Suppressor macrophage treated with lipopolysaccharide for 4 hours (primary cell): ENCODE measurements at regions not wholly inside any gene's neighbourhood (a gene's known extent, or its start where the extent isn't known, plus 50 kb on each side); places are given as distances from the start of the nearest gene placed in this dataset.

Experiments used
- DNase-seq: peaks from one replicate; pipeline ENCODE4 v3.0.0-alpha.2; 2020

DNA sequence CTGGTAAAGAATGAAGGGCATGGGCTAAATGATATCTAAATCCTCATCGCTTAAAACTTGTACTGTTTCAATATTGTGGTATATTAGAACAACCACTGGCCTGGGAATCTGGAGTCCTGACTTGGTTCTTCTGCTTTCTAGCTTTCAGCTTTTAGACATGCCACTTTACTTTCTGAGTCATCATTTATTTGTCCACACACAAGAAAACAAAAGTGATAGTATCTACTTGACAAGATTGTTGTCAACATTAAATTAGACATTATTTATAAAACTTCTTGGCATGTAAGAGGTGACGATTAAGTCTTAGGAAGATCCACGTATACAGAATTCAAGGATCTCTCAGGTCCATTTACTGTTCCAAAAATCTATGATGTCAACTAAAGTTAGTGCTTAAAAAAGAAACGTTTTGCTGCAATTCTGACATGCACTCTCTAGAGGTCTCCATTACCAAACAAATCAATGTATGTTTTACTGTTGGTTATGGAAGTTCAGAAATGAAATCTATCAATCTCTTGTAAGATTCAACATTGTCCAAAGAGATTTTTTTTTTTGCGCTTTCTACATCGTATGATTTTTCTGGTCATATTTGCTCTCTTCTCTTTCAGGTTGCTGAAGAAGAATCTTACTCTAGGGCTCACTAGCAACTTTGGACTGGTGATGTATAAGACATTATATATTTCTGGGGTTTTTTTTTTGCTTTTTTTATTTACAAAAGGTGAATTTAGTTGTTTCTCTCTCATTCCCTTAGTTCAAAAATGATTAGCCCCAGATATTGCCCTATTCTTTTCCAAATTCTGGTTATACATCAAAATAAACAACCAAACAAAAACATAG, 53.6 kb upstream of the DYNC1I1 start:
- DNase-seq = peak; percentile 46

DNA sequence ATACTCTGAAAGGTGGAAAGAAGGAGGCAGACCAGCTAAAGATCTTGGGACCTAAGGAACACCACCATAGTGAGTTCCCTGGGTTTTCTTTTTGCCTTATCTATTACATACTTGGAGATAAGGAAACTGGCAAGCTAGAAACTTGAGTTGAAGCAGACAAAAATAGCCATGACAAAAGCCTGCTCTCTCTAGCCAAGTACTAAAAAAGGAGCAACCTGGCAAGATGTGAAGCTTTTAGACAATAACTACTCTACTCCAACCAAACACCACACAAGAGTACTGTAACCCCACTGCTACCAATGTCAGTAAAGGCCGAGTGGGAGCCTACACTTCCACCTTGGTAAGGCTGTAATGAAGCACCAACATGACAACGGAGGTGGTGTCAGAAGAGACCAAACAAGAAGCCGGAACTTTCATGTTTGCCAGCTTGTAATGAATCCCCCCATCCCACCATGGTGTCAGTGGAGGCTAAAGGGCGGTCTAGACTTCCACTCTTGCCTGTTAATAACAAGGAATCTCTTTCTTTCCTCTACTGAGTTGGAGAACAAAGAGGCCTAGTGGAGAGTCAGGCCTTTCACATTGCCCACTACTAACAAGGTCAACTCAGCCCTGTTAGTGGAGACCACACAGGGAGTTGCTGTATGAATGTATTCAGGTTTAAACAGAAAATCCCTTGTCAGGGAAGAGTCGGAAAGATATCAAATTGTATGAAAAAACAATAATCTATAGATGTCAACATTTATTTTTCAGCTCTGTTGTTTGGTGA, 55.8 kb upstream of the DYNC1I1 start:
- no peak for DNase-seq

DNA sequence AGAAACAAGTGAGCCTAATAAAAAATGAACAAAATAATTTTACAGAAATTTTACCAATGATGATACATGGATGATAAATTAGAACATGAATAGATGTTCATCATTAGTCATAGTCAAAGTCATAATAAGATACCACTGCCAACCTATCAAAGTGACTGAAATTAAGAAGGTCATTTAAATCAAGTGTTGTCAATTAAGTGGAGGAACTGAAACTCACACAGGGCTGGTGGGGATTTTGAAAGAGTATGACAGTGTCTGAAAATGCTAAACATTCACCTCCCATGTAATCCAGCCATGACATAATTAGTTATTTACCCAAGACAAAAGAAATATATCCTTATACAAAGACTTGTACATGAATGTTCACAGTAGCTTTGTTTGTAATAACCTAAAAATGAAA, 57.1 kb upstream of the DYNC1I1 start:
- DNase-seq = peak; percentile 49

DNA sequence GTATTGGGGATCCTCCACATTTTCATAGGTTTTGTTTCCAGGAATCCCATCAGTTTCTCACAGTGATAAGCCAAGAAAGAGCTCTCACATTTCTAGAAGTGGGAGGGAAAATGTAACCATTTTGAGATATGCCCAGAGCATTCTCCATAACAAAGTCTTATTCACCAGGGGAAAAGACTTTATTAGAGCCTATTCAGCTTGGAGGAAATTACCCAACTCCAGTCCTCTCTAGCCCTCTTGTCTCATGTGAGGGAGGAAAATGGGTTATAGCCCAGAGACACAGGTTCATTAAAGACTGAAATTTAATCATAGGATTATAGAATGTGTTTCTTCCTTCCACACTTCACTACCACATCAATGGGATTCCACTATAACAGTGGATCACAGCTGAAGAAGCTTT, 61.6 kb upstream of the DYNC1I1 start:
- DNase-seq = no peak

DNA sequence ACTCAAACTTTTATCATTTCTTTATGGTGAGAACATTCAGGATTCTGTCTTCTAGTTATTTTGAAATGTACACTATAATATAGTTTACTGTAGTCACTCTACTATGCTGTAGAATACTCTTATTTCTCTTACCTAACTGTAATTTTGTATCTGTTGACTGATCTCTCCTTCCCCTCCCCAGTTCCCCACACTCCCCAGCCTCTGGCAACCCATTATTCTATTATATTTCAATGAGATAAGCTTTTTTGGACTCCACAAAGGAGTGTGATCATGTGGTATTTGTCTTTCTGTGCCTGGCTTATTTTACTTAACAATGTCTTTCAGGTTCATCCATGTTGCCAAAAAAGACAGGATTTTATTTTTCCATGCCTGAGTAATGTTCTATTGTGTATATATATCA, 71.4 kb upstream of the DYNC1I1 start:
- no peak for DNase-seq

DNA sequence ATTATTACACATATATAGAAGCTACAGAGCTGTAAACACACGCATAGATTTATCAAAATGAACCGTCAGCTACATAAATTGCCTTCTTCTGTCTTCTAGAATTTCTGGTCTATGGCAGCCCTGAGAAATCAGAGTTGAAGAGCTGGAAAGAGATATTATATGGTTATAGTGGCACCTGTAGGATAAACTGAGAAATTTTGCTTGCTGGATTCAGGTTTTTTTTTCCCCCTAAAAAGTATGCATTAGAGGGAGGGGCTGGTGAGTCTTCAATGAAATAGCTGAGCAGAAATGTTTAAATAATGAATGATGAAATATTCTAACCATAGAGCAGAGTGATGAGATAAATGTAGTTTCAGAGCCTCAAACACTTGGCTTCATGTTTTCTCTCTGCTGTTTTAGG, 78.0 kb upstream of the DYNC1I1 start:
- DNase-seq = no peak

DNA sequence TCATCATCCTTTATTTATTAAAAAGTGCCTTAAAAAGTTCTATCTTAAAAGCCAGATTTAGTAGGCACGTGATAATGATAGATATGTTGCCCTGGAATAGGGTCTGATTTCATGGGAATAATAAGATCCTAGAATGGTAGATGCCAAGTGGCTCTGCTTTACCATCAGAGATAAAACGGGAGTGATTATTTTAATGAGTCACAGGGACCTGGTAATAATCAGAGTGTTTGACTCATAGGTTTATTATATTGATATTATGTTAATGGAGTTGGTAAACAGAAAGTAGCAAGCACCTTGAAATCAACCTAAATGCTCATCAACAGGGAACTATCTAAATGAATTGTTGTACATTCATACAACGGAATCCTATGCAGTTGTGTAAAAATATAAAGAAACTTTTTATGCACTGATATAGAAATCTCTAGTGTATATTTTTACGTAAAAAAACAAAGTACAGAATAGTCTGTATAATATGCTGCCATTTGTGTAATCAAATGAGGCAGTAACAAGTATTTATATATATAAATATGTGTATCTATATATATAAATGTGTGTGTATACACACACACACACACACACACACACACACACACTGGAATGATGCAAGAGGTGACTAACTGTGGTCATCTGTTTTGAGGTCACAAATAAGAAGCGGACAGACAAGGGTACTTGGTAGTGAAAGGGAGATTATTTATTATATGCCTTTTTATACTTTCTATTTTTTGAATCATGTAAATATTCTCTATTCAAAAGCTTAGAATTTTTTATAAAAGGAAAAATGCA, 78.6 kb upstream of the DYNC1I1 start:
- DNase-seq = no peak

DNA sequence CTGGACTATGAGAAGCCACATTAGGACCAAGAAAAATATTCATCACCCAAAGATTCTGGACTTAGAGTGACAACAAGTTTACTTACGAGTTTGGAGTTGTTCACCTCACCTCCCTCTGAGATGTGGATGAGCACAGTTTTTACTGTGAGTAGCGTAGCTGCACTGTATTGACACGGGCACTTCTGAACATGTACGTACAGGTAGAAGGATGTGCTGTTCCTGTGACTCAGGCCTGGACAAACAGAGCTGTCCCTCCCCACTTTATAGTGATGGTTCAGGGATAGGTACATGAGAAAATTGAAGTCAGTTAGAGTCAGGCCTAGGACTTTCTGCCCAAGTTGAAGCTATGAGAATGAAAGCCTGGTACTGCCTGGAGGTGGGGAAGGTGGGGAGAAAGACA, 80.9 kb upstream of the DYNC1I1 start:
- DNase-seq = no peak

DNA sequence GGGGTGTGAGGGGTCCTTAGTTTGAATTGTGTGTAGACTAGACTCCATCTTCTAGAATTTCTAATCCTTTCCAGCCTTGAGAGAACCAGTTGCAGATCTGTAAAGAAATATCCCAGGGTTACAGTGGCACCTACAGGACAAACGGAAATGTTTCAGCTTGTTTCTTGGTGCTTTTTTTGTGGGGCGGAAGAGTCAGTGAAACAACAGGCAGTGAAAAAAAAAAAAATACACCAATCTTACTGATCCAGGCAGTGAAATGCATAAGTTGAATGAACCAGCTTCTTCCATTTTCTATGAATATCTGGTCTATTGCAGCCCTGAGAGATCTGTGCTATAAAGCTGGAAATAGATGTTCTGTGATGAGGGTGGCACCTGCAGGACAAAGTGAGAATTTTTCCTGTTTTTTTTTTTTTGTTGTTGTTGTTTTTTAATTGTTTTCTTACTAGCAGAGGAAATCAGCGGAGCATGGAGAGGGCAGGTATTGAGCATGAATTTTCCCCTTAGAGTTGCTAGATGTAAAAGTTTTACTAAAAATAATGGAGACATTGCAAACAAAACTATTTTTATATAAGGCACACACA, 81.9 kb upstream of the DYNC1I1 start:
- DNase-seq = peak; percentile 43

DNA sequence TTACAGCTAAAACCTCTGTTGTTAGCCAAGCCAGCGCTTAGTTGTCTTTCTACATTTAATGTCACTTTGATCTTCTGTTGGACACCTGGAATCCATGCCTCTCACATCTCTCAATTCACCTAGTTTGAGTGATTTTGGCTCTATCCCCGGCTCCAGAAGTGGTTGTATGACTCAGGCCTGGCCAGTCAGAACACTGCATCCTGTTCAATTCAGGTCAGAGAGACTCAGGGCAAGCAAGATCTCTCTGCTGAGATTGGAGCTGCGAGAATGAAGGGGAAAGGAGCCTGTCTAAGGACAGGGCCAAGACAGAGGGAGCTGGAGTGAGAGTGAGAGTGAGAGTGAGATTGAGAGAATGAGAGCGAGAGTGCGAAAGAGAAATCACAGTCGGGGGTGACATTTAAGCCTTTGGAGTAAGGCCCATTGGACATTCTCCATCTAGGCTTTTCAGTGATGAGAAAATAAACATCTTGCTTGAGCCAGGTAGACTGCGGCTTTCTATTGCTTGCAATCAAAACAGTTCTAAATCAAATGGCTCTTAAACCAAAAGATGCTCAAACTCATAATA, 83.3 kb upstream of the DYNC1I1 start:
- no peak for DNase-seq

DNA sequence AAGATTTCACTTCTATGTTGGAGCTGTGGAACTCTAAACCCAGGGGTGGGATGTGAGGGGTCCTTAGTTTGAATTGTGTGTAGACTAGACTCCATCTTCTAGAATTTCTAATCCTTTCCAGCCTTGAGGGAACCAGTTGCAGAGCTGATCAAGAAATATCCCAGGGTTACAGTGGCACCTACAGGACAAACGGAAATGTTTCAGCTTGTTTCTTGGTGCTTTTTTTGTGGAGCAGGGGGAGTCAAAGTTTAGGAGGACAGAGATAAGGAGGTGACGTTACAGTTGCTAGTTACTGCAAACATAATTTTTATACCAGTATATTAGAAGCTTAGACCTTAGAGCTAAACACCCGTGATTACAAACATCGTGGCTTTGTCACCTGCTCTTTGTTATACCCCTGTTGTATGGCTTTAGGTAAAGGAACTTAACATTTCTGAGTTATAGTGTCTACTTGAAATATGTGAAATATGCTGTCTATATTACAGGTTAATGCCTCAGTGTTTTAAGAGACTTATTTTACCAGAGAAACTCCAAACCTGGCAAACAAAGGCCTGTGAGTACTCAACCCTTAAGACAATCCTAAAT, 84.5 kb upstream of the DYNC1I1 start:
- peak; percentile 11 for DNase-seq

DNA sequence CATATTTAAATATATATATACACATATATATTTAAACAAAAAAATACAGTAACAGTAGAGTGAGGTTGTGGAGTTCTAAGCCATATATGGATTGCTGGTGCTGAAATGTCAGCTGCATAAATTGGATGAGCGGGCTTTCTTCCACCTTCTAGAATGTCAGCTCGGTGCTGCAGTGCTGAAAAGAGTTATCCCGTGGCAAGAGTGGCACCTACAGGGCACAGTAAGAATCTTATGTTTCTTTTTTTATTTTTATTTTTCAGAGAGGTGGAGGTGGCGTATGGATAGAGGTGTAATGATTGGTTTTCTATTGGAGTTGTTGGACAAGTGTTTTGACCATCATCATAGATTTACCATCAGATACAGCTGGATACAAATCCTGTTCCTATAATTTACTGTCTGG, 86.2 kb upstream of the DYNC1I1 start:
- peak; percentile 69 for DNase-seq

DNA sequence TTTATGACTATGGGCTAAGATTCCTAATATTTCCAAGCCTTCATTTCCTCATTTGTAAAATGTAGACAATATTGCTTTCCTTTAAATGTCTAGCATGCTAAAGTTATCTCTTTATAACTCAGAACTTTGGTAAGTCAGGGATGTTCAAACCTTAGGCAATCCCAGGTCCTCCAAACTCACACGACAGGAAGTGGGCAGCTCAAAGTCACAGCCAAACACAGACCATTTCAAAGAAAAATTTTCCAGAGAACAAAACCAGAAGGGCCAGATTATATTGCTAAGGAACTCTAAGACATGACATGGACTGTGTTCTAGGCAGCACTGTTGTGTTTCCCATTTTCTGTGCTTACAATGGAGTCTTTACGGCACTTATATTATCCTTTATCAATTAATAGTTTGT, 87.8 kb upstream of the DYNC1I1 start:
- DNase-seq = no peak

DNA sequence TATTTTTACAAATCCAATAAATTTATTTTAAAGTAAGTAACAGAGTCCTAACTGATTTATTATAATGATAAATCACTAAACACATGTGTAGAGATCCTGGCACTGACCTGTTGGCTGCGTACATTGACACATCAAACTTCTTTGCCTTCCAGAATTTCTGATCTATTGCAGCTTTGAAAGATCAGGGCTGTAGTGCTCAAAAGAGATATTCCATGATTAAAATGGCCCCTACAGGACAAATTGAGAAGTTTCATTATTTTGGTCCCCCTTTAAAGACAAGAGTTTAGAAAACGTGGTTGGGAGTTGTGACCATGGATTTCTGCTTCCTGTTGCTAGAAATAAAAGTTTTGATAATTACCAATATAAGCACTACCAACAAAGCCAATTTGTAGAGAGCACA, 87.7 kb upstream of the PDK4 start:
- DNase-seq = peak; percentile 34

DNA sequence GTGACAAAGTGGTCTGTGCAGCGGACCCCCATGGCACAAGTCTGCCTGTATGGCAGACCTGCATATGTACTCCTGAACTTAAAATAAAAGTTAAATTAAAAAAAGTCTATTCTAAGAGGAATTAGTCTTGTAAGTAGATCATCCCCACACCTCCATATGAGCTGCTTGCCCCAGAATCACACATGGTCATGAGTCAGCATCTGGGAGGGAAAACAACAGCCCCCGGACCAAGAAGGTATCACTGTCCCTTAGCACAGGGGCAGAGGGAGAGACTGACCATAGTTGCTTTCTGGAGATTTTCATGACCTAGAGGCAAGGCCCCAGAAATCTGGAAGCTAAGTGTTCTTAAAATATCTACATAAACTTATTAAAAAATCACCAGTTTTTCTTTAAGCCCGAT, 86.6 kb upstream of the PDK4 start:
- no peak for DNase-seq

DNA sequence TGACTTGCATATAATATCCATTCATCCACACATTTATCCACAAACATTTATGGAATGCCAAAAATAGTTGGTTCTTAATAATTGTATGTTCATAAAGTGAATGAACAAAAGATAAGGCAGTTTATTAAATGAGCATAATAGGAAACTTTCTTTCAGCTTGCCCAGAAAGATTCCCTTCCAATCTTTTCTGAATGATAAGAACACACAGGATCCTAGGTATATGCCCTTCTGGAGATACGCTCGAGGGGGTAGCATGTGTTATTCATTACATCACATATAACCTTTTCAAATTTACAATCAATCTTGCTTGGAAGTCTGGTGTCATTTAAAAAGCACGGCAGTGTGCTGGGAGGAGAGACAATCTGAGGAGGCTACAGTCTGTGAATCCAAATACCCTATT, 80.4 kb upstream of the PDK4 start:
- DNase-seq = no peak

DNA sequence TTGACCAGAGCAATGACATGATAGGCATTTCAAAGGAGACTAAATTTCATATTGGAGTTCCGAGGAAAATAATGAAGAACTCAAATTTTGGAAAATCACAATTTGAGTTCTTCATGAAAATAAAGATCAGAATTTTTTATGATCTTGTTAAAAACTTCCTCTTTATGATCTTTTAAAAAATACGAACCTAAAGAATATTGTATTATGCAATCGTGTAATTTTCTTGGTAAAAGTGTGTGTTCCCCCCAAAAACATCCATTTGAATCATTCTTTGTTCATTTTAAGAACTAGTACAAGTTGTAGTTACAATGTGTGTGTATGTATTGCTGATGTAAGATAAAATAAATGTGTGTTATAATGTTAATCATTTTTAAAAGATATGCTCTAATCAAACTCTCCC, 79.3 kb upstream of the PDK4 start:
- no peak for DNase-seq

DNA sequence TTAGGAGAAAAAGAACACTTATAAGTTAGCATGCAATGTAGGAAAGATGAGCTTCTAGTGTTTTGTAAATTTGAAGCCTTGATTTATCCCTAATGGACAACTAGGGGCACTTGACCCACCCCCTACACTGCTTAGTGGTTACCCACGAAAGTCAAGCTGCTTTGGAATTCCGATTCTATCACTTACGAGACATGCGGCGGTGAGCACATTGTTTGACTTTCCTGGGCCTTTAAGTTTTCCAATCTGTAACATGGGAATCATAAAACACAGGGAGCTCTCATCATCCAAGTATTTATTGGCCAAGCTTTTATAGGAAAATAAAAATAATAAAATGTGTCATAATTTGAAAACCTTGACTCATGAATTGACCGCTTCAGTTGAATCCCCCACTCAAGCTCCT, 78.7 kb upstream of the PDK4 start:
- DNase-seq = no peak

DNA sequence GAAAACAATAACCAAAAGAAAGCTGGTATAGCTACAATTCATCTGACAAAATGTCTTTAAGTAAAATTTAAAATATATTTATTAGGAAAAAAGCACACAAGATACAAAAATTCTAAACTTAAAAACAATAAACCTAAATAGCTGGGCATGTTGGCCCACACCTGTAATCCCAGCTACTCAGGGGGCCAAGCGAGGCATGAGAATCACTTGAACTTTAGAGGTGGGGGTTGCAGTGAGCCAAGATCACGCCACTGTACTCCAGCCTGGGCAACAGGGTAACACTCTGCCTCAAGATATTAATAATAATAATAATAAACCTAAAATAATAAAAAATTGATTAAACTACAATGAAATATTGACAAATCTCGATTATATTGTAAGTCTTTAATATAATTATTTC, 77.8 kb upstream of the PDK4 start:
- no peak for DNase-seq

DNA sequence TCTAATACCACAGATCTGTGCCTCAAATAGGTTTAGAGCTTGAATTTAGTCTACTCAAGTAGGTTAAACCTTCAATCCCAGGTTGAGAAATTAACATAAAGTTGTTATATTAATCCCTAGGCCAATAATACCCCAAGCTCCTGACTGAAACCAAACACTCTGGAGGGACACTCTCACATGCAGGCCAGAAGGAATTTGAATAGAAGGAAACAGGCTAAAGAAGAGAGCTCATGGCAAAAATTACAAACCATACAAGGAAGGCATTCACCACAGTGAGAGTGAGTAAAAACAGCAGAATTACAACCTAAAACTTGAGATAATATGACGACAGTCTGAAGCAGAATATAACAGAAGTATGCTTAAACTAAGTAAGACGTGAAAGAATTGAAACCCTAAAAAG, 76.1 kb upstream of the PDK4 start:
- no peak for DNase-seq

DNA sequence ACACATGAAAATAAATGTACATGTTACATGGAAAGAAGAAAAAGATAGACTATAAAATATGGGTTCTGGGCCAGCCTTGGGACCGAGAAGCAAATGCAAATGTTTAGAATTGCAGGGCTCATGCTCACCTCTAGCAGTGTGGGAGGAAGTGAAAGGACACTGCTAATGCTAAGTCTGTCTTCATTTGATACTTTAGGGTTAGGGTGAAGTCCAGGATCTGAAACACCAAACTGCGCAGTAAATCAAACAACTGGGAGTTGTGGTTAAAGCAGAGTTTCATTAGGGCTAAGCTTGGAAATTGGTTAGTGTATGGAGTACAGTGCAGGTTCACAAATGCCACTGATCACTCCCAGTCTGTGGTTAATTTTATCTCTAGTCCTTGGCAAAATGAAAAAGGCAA, 73.2 kb upstream of the PDK4 start:
- no peak for DNase-seq

DNA sequence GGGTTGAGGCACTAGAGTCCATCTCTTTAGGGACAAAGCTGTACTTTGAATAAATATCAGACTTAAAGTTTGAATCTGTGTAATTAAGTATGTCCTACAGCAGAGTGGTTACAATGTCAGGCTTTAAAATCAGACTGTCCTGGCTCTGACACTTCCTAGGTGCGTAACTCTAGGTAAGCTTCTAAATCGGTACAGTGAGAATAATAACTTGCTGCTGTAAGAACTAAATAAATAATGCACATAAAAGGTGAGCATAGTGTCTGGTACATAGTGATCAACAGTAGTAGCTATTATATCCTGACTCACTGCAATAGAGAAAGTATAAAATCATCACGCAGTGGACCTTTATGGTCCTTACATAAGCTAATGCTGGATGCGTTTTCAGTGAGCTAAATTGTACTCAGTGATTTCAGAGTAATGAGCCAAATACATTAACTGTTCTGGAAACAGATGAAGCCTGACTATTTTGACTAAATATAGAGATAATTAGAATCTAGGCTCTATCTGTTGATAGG, 72.2 kb upstream of the PDK4 start:
- no peak for DNase-seq
